ENCODE measurements at regions not wholly inside any gene's neighbourhood (a gene's known extent, or its start where the extent isn't known, plus 50 kb on each side); places are given as distances from the start of the nearest gene placed in this dataset.
"Not testable (repeated sequence)": the region's sequence is repeated elsewhere in the genome, so short reads cannot be mapped to it uniquely, and the experiment has no call there.

GRCh38 chr12:14032191-14032590 lies 50.8 kb upstream of the GRIN2B start:
- not testable (repeated sequence) for H3K4me3 ChIP-seq (replicated peaks; ENCODE audit: low read depth, low read length); DNase-seq (ENCODE audit: extremely low read depth, low read depth)

DNA sequence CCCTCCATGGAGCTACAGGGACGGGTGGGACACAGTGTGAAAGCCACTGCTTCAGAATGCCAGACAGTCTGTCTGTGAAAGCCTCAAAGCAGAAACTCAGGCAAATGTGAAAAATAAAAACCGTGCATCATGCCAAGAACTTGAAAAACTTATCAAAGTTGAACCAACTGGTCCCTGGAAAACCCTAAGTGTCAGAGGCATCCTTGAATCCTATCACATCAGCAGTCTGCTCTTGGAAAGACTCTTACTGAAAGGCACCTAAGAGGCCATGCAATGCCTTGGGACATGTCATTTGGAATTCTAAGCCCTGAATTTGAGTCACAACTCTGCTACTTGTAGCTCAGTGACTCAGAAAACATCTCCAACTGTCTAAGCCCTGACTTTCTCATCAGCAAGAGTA lies 62.4 kb upstream of the GRIN2B start:
- H3K4me3 ChIP-seq (replicated peaks; ENCODE audit: low read depth, low read length): no peak overlapping the region
- TF ChIP-seq, protein P1, sequence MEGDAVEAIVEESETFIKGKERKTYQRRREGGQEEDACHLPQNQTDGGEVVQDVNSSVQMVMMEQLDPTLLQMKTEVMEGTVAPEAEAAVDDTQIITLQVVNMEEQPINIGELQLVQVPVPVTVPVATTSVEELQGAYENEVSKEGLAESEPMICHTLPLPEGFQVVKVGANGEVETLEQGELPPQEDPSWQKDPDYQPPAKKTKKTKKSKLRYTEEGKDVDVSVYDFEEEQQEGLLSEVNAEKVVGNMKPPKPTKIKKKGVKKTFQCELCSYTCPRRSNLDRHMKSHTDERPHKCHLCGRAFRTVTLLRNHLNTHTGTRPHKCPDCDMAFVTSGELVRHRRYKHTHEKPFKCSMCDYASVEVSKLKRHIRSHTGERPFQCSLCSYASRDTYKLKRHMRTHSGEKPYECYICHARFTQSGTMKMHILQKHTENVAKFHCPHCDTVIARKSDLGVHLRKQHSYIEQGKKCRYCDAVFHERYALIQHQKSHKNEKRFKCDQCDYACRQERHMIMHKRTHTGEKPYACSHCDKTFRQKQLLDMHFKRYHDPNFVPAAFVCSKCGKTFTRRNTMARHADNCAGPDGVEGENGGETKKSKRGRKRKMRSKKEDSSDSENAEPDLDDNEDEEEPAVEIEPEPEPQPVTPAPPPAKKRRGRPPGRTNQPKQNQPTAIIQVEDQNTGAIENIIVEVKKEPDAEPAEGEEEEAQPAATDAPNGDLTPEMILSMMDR (IDR thresholded peaks at IDR 0.05; ENCODE audit: low read depth, low read length, missing control alignments): no peak
- no peak for DNase-seq (ENCODE audit: extremely low read depth, low read depth)

- no peak for DNase-seq (ENCODE audit: extremely low read depth, low read depth)
- no peak overlapping the region for H3K4me3 ChIP-seq (replicated peaks; ENCODE audit: low read depth, low read length)
- TF ChIP-seq, protein P1 (IDR thresholded peaks at IDR 0.05; ENCODE audit: low read depth, low read length, missing control alignments): no peak
These were observed 67.6 kb upstream of the GRIN2B start for GRCh38 chr12:14048941-14049545.

GRCh38 chr12:14057895-14058294 lies 76.5 kb upstream of the GRIN2B start:
- no peak overlapping the region for H3K4me3 ChIP-seq (replicated peaks; ENCODE audit: low read depth, low read length)
- no peak for DNase-seq (ENCODE audit: extremely low read depth, low read depth)
- TF ChIP-seq, protein P1 (IDR thresholded peaks at IDR 0.05; ENCODE audit: low read depth, low read length, missing control alignments): no peak

DNA sequence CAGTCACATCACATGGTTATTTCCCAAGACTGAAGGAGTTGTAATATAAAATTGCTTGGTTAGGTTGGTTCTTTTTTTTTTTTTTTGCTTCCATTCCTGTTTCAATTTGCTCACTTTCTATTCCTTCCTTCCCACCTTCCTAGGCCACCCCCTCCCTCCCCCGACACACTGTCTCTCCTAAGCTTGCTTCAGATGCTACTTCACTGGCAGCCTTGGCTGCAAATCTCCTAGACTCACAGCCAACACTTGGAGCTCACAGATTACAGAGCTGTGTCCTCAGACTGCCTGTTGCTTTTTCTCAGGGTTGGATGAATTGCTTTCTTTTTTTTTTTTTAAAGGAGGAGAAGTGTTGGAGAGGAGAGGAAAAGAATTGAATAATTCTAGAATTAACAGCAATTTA lies 77.3 kb upstream of the GRIN2B start:
- TF ChIP-seq, protein P1 (IDR thresholded peaks at IDR 0.05; ENCODE audit: low read depth, low read length, missing control alignments): no peak
- no peak overlapping the region for H3K4me3 ChIP-seq (replicated peaks; ENCODE audit: low read depth, low read length)
- no peak for DNase-seq (ENCODE audit: extremely low read depth, low read depth)

GRCh38 chr12:14059548-14059947 lies 78.1 kb upstream of the GRIN2B start:
- TF ChIP-seq, protein P1 (IDR thresholded peaks at IDR 0.05; ENCODE audit: low read depth, low read length, missing control alignments): no peak
- no peak overlapping the region for H3K4me3 ChIP-seq (replicated peaks; ENCODE audit: low read depth, low read length)
- DNase-seq (ENCODE audit: extremely low read depth, low read depth): no peak

DNA sequence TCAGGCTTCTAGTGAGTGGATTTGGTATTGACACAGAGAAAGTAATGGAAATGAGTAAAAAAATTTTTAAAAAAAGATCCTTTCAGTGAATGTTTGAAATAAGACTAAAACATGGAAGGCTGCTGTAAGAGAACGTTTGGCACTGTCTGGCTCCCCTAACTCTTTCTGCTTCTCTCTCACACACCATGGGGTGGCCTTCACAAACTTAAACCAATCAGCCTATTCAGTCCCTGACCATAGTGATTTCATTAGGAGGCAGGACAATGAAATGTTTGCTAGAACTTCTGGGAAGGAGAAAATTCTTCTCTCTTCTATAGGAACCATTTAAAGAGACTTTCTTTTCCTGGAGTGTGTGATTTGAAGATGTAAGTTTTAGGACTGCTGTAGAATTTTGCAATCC lies 84.2 kb upstream of the GRIN2B start:
- no peak overlapping the region for H3K4me3 ChIP-seq (replicated peaks; ENCODE audit: low read depth, low read length)
- TF ChIP-seq, protein P1 (IDR thresholded peaks at IDR 0.05; ENCODE audit: low read depth, low read length, missing control alignments): no peak
- no peak for DNase-seq (ENCODE audit: extremely low read depth, low read depth)

Measured in HFF-Myc (cell line).